CD4-positive, alpha-beta T cell treated with Interleukin-6 for 4 hours (primary cell): ENCODE measurements at regions not wholly inside any gene's neighbourhood (a gene's known extent, or its start where the extent isn't known, plus 50 kb on each side); places are given as distances from the start of the nearest gene placed in this dataset.
A peak's percentile ranks its signal among the peaks of the same experiment; 100 is the strongest.
"Not testable (repeated sequence)": the region's sequence is repeated elsewhere in the genome, so short reads cannot be mapped to it uniquely, and the experiment has no call there.

Experiments used
- DNase-seq: peaks from one replicate; pipeline ENCODE4 v3.0.0-alpha.2; 2020; ENCODE audit warnings: mixed read lengths

- DNase-seq = no peak
Observed at GRCh38 chr7:25456467-25457171, 228.3 kb upstream of the NPVF start.

- DNase-seq = no peak
Observed at GRCh38 chr7:25459057-25459456, 230.8 kb upstream of the NPVF start.

DNA sequence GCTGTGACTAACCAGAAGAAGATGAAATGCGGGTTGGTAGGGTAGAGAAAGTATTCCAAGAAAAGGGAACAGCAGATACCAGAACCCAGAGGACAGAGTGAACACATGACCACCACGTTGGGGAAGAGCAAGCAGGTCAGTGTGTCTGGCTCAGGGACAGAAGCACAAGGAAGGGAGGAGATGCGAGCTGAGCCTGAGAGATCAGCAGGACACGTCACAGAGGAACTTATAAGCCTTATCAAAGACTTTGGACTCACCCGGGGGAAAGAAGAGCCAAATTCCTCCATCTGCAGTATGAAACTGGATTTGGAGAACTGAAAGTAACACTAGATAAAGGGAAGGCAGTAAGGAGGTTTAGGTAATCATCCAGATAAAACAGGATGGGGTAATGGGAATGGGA is 232.1 kb upstream of the NPVF start:
- no peak for DNase-seq

DNA sequence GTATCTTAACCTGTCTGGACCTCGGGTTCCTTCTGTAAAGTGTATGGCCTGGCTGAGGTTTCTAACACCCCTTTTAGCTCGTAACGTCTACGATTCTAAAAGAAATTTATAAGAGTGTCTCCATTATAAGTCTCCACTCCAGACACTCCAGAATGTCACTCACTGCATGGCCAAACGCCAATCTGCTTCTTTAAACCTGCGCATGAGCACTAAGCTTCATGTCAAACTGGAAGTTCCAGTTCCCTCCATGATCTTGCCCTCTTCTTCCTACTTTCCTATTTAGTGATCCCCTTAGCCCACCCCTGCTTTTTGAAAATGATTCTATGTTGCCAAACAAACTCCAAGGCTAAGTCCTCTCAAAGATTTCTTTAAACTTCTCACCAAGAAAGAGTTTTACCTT is 241.4 kb upstream of the NPVF start:
- DNase-seq = no peak

DNA sequence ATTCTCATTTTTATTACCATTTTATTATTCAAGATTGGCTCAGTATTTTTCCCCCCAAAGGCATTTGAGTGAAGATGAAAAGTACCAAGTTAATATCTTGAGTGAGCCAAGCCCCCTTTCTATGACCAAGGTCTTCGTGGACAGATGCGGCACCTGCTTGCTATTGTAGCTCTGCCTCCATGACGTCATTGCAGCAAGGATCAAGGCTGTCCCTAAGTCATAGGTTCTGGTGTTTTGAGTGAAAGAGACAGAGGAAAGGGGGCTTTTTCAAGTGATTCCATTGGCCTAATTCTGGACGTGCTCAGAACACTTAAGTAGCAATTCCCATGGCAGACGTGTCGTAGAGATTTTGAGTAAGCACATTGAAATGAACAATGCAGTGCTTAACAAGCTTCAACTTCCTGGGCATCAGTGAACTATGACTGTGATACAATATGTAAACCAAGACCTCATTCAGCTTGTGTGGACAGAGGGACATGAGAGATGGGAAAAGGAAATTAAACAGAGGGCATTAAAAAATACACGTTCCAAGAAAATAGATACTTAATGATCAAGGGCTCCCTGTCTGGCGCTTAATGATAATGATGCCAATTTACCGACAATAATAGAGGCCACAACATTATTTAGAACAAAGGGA is 248.7 kb upstream of the NPVF start:
- DNase-seq = no peak

- DNase-seq = not testable (repeated sequence)
Observed at GRCh38 chr7:25478221-25478620, 249.9 kb upstream of the NPVF start.

- DNase-seq = no peak
Observed at GRCh38 chr7:25478925-25479324, 250.6 kb upstream of the NPVF start.

DNA sequence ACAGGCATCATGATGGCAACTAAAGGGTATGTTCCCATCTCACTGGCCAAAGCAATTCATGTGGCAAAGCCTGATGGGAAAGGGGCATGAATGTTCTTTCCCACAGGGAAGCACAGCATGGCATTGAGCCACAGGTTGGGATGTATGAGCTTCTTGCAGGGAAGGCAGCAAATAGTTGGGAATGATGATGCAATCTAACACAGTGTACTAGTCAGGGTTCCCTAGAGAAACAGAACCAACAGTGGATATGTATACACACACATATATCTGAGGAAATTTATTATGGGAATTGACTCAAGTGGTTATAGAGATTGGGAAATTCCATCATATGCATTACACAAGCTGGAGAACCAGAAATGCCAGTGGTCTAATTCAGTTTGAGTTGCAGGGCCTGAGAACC is 253.6 kb upstream of the NPVF start:
- no peak for DNase-seq

GRCh38 chr7:25482631-25483030 is 254.3 kb upstream of the NPVF start:
- no peak for DNase-seq

DNA sequence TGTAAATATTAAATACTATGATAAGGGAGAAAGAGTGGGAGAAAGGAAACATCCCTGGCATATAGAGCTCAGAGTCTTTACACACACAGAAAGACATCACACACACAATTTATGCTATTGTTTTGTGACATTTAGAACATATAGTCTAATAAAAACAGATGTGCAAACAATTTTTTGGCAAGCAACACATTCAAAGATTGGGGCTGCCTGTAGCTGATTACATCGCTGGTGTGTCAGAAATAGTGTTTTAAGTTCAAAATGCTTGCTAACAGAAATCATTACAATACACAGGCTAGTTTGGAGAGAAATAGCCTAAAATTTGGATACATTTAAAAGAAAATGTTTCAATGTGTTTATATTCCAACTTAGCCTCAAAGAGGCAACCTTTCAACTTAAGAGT is 256.7 kb upstream of the NPVF start:
- DNase-seq = no peak

DNA sequence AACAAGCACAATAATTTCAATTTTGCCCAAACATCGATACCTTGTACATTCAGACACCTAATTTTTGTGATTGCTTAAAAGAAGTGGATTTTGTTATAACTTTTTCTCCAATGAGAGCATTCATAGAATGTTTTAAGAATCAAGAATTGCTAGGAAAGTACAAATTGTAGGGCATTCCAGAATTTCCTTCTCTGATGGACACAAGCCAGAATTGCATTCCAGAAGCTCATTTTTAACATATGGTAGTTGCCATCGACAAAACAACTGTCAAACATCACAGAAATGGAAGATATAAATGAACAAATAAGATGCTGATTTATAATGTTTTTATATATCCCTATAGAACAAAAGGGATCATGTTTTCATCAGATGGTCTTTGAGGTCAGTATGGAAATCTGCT is 258.4 kb upstream of the NPVF start:
- DNase-seq = no peak

DNA sequence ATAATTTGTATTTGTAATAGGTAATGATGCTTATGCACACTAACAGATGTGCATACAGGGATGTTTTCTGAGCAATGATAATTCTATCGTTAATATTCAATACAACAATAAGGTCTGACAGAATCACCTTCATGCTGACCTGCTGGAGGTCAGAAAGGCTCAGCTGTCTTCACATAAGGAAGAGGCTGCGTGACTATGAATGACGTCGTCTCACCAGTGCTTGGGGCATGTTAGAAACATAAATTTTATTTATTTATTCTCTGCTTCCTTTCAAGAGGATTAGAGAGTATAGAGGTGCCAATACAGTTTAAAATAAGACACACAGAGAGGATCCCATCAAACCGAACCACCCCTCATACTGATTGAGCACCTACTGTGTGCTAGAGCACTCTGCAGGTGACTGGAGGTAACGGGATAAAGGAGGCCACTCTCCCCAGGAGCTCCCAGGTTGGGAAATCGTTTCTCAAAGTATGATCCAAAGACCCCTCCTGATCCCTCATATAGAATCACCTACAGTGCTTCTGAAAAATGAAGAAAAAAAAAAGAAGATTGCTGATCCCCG is 265.6 kb upstream of the NPVF start:
- no peak for DNase-seq

- no peak for DNase-seq
Observed at GRCh38 chr7:25494896-25495295, 266.6 kb upstream of the NPVF start.

- DNase-seq = no peak
Observed at GRCh38 chr7:25495342-25496250, 267.3 kb upstream of the NPVF start.

DNA sequence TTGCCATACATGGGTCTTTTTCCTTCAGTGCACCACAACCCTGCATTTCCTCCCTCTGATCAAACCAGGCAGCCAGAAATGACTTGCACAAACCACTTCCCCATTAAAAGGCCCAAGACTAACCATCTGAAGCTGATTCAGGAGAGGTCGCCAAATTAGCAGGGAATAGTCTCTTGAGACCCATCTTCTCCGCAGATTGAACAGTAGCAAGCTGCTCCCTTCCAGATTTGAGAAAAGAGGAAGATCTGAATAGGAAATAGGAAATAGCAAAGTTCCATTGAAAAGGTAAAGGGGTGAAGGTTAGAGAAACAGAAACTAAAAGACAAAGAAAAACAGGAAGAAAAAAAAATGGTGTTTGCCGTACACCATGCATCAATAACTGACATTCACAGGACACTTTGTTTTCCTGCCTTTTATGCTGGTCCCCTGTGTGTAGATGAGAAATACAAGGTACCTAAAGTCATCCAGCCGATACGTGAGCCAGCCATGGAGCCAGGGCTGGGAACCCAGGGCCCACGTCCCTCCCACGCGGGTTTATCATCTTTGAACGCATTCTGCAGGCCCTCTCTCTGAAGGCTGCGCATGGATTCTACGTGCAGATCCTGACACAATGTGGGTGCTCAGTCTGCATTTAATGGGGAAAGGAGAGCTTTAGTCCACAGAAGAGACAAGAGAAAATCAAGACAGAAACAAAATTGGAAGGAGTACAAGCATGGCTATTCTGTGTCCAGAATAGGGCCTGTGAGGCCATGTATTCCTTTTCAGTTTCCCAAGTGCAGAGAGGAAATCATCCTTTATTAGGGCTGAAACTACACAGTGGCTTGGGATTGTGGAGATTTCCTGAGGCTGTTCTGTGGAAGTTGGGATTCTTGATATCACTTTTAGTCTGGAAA is 268.4 kb upstream of the NPVF start:
- peak; percentile 14 for DNase-seq

DNA sequence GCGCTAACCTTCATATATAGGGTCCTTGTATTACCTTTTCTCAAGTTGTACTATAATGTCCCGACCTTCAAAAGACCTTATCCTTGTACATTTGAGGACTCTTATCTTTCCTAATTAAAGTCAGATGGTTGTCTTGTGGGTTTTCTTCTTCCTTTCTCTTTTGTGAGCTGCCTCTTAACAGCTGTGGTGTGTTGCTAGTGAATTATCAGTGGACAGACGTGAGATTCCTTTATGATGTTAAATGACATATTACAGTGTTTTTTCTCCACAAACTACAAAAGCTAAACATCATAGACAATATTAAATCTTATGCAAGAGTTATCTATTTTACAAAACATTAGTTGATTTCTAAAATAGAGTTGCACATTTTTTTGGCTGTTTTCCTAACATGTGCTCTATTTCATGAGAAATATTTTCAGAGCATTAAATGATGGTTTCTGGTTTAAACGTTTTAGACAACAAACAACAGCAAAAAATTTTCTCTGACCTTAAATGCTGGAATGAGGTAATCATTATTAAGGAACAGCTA is 272.2 kb upstream of the NPVF start:
- DNase-seq = no peak

GRCh38 chr7:25503306-25503705 is 275.0 kb upstream of the NPVF start:
- no peak for DNase-seq

DNA sequence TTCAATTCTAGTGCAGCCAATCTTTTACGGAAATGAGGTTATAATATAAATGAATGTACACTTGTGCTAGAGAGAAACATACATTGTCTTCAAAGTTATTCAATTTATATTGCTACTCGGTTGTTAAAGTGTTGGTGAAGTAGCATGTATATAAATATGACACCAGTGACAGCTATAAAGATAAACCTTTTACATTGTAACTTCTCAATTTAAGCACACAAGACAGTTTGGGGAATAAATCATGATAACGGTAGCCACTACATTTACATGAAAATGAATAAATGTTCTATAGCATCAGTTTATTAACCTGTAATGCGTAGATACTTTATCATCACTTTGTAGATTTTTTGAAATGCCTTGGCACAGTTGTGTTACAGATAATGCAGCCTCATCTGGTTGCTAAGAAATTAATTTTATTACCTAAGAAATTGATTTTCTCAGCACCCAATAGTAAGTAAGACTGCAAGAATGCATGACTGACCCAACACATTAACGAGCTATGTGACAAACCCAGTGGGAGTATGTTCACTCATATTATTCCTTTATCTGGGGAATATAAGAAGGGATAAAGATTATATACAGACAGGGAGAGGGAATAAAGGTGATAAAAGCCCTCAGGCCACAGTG is 283.9 kb upstream of the NPVF start:
- DNase-seq = no peak

DNA sequence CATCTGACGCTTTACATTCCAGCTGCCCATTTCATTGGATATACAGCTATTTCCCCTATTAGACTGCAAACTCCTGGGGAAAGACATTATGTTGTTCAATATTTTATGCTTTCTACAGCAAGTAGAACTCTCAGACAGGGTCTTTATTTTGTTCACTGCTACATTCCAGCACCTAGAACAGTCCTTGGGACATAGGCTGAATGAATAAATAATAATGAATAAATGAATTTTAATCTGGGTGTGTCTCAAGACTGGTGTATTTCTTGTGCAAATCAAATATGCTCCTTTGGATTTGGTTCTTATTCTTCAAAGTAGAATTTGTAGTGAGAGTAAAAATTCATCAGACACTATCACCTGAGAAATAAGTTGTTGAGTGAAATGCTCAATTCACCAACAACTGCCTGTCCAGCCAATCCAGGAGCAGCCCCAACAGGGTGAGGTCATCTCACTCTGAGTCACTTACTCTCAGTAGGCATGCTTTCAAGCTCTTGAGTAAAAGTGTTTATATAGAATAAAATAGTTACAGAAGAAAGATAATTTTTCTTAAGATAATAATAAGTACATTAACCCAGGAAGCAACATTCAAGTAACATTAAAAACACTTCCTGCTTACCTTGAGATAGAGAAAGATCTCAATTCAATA is 287.5 kb upstream of the NPVF start:
- no peak for DNase-seq

- DNase-seq = no peak
Observed at GRCh38 chr7:25517906-25518305, 289.6 kb upstream of the NPVF start.

GRCh38 chr7:25520017-25520416 is 291.7 kb upstream of the NPVF start:
- peak; percentile 13 for DNase-seq
